HG02623 (cell line): ENCODE measurements at regions not wholly inside any gene's neighbourhood (a gene's known extent, or its start where the extent isn't known, plus 50 kb on each side); places are given as distances from the start of the nearest gene placed in this dataset.
"Not testable (repeated sequence)": the region's sequence is repeated elsewhere in the genome, so short reads cannot be mapped to it uniquely, and the experiment has no call there.

Experiments
- ATAC-seq: cut with Tn5 transposase; IDR thresholded peaks from one replicate; pipeline ENCODE4 v1.9.1; 2021; ENCODE audit warnings: moderate library complexity; ENCODE audit not compliant: unreplicated experiment

DNA sequence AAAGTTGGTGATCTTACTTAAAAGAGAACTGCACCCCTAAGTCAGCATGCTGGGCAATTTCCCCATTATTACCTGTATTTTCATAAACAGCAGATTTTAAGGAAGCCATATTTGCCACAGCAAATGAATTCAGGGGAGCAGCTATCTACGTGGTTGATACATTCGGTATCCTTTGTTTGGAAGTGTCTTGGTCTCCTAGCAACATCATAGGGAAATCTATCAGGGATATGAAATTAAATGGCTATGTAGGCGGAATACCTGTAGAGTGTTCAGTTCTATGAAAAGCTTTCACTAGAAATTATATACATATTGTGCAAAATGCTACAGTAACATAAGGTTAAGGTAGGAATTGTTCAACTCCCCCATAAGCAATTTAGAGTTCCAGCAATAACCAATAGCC lies 157.2 kb upstream of the EMCN start:
- ATAC-seq: no peak

DNA sequence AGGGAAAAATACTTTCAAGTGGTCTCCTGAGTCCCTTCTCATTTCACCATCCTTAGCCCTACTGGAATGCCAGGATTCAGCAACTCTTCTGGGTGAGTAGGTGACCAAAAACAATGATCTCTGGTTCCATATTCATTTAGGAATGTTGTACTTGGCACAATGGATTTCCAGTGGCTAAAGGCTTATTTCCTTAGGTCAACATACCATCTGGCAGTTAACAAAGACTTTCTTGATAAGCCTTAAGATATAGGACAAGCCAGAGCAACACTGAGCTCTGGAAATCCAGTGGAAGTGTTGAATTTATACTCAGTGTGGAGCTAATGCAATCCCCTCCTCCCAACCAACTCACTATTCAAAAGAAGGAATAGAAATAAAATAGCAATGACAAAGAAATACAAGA lies 139.4 kb upstream of the EMCN start:
- no peak for ATAC-seq

DNA sequence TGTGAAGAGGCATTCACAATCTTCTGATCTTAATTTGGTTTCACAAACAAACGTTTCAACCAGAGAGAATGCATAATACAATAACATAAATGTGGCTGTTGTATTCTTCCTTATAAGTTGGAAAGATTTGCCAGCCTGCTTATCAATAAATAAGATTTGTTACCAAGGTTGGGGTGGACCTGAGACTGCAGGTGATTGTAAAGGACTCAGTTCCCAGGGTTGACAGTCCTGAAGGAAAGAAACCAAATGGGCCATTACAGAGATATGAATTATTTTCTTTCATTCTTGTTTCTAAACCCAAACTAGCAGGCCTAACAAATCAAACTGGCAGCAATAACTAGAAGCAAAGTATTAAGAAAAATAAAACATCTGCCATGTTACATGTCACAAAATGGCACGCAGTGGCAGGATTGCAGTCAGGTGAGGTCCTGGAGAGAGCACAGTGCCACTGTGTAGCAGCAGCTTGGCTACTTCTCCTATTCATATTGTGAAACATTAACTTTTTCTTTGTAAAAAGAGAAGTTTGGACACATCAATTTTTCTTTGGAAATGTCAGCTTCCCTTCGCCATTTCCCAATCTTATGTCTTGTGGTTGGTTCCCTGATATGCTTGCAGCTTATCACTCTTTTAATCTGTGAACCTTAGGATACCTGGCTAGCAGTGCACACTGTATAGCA lies 133.8 kb upstream of the EMCN start:
- ATAC-seq: no peak

DNA sequence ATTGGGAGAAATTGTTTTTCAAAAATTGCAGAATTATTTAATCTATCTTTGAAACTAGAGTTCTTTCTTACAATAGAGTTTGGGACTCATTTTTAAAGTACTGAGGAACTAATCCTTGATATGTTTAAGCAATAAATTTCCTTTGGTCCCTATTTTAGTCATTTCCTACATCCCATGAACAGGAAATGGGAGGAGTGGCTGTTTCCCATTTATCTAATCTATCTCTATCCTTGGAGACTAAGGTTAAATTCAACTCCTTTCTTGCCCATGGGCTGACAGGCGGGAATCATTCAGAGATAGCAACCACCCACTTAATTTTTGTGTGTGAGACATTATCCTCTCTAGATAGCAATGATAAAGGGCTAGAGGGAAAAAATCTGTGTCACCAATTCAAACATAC lies 131.6 kb upstream of the EMCN start:
- ATAC-seq: no peak

DNA sequence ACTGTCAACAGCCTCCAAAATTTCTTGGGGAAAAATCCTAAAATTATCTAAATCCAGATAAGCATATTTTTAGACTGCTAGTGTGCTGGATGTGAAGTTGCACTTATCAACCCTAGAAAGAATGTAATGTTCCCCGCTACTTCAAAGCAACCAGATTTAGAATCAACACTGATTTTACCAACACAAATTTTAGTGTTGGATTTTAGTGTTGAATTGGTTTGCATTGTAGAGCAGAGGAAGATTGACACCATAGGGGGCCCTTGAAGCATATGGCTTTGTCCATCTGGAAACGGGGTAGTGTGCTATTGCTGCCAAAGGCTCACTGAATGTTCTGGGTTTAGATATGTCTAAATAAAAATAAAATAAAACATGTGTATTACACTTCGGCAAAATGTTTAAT lies 126.3 kb upstream of the EMCN start:
- ATAC-seq: no peak

DNA sequence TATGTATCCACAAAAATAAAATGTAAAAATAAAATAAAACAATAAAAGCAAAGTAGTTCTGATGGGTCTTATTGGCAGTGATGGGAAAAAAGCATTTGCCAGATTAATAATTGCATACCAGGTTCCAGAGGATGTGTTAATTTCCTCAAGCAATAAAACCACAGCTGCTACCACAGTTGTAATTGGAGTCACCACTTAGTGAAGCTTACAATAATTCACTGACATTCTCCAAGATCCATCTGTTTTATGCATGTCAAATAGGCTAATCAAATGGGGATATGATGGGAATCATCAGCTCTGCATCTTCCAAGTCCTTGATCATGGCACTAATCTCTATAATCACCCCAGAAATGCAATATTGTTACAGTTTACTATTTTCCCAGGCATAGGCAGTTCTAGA lies 123.5 kb upstream of the EMCN start:
- no peak for ATAC-seq

DNA sequence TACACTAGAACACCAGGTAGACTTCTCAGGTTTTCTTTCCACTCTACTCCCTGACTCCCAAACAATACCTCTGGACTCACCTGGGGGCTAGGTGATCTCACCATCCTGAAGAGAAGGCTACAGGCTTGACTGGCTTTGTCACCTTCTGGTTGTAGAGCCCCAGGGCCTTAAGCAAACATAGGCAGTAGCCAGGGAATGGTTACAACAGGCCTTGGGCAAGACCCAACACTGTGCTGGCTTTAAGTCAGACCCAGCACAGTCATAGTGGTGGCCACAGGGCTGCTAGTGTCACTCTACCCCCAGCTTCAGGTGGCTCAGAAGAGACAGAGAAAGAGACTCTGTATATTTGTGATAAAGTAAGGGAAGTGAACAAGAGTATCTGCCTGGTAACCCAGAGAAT lies 118.1 kb upstream of the EMCN start:
- ATAC-seq: no peak

DNA sequence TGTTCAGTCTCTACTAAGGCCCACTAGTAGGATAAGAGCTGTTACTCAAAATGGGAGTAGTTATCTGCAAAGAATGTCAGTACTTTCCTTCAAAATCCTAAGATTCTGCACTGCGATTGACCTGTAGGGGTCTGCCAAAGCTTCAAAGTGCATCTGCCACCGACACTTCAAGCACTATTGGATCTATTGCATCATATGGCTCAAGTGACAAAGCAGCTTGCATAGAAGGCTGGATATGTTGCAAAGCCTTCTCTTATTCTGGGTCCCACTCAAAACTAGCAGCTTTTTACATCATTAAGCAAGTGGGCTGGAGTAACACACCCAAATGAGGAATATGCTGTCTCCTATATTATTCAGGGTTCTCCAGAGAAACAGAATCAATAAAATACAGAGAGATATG lies 115.4 kb upstream of the EMCN start:
- no peak for ATAC-seq

DNA sequence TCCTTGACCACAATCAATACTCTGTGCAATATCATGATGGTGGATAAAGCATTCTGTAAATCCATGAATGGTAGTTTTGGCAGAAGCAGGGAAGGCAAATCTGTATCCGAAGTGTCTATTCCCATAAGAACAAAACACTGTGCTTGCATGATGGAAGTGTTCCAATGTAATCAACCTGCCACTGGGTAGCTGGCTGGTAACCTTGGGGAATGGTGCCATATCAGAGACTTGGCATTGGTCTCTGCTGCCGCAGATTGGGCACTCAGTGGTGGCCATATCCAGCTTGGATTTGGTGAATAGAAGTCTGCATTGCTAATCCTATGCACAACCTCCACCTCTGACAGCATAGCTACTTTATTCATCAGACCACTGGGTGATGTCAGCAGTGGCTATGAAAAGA lies 114.3 kb upstream of the EMCN start:
- ATAC-seq: no peak

DNA sequence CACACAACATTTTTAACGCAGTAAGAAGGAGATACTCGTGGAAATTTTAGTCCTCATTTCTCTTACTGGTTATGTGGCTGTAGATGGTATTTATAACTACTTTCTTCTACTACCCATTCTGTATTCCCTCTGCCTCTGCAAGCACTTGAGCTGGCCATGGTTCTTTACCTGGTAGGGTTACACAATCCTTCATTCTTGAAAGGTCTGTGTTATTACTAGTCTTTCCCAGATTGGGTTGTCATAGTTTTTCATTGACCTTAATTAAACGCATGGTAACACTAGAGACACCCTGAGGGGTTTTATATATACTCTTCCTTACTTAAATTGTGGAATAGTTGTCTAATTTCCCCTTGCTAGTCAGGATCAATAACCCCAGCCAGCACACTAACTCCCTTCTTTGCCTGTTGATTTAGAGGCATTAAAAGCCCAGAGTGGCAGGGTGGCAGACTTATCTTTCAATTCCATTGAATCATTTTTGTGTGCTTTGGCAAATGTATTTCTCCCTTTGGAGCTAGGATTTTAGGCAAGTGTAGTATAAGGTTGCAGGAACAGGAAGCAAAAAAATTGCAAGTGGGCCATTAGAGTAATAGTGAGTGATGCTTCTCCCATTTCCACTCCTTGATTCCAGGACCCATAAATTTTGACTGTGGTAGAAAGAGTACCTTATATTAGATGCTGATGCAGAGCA lies 113.6 kb upstream of the EMCN start:
- no peak for ATAC-seq

DNA sequence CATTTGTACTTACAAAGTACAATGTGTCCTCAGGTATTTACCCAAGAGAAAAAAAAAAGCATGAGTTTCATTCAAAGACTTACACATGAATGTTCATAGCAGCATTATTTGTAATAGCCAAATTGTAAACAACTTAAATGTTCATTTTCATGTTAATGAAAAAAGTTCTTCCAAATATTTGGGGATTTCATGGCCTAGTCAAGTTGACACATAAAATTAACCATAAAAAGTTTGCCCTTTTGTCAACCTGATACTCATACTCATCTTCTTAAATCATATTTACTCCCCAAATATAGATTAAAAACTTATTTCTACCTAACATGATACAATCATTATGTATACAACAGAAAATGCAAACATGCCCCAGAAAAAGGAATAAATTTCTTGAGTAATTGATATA lies 112.5 kb upstream of the EMCN start:
- no peak for ATAC-seq

DNA sequence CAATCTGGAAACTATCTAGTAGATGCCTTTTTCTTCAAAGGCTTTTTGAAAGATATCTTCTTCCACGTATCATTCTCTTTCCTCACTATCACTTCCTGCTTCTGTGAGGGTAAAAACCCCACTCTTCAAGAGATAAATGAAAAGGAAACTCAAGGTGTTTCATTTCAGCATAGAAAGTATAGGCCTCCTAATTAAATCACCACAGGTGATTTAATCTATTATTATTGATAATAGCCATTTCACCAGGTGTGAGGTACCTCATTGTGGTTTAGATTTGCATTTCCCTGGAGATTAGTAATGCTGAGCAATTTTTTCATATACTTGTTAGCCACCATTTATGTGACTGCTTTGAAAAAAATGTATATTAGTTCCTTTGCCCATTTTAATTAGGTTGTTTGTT lies 92.0 kb upstream of the EMCN start:
- ATAC-seq: no peak

DNA sequence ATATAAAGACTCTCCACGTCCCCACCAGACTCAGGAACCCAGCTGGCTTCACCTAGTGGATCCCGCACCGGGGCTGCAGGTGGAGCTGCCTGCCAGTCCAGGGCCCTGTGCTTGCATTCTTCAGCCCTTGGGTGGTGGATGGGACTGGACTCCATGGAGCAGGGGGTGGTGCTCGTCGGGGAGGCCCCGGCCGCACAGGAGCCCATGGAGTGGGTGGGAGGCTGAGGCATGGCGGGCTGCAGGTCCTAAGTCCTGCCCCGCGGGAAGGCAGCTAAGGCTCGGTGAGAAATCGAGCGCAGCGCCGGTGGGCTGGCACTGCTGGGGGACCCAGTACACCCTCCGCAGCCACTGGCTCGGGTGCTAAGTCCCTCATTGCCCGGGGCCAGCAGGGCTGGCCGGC lies 90.8 kb upstream of the EMCN start:
- not testable (repeated sequence) for ATAC-seq

DNA sequence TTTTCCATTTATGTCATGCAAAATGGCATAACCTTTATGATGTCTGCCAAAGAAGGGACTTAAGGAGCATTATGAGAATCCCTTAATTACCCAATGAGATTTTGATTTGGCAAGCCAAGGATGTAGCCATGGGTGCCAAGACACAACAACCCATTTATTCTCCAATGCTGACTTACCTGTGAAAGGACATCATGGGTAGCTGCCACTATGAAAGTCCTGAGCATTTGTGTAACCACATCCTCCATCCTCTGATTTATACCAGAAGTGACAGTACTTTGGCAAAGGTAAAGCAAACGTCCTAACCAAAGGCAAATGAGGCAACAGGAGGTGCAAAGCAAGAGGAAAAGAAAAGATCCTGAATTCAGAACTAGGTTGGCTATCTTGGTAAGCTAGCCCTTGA lies 87.3 kb upstream of the EMCN start:
- ATAC-seq: no peak

DNA sequence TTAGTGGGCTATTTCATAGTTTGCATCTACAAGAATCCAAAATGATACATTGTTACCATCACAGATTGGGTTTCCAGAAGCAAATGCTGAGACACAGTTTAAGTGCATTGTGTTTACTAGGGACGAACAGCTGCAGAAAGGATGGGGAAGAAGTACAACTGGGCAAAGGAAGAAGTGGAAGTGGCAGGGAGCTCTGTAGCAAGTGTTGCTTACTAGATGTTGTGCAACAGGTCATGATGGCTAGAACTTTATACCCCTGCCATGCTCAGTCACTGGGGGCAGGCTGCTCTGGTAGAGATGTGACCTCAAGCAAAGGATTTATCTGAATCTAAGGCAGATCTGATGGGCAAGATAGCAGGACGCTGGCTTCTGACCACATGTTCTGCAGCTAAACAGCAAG lies 76.1 kb upstream of the EMCN start:
- ATAC-seq: no peak

DNA sequence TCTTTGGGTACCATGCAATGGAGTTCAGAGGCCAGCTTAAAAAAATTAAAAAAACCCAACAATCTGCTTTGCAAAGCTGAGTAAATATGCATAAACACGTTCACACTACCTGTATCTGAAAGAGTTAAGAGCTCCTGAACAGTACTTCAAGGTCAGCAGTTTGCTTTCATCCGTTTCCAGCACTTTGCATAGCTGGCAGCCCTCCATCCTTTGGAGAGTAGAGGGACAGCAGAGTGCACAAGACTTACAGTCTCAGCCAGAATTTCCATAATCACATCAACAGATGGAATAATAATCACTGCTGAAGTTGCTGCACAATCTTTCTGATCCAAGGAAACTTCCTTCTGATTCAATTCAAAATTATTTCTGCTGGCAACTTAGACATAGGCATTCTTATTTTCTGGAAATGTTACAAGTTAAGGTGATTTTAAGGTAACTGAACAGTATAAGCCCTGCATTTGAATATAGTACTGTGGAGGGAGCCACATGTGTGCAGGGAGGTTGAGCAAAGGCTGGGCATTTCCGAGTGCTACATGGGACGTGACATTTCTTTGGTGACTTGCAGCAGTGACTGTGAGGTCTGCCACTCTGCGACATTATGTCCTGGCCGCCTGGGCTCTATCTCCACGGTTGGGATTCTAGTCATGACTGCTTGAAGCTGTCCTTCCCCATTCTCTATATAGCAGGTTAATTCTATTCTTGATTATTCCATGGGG lies 73.5 kb upstream of the EMCN start:
- ATAC-seq: no peak

DNA sequence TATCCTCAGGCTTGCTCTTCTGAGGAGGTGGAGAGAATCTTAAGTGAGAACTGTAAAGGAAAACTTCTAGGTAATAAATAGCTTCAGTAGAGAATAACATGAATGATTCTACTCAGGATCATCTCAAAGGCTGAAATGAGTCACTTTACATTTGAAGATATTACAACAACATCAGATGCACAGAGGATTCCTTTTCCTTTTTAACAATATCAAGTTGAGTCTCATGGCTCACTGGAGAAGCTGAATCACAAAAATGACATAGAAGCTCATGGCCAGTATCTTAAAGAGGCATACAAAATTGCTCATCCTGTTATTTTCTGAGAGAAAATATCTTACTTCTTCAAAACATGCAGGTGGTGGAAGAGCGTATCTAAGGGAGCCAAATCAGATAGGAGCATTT lies 72.5 kb upstream of the EMCN start:
- no peak for ATAC-seq

DNA sequence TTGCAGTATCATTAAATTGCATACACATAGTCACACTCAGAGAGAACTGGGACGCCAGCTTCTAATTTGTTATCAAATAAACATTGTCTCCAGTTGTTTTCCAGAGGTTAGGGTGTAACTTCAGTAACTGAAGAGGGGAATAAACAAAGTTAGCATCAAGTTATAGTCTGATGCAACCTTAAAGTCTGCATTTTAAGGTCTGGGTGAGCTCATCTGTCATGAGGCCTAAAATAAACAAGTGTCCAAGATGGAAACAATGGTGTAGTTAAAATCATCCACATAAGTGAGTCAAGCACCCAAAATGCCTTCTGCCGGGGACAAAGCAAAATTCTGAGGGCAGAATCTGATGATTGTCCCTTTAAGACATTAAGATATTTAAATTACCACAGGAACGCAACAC lies 70.3 kb upstream of the EMCN start:
- ATAC-seq: no peak

DNA sequence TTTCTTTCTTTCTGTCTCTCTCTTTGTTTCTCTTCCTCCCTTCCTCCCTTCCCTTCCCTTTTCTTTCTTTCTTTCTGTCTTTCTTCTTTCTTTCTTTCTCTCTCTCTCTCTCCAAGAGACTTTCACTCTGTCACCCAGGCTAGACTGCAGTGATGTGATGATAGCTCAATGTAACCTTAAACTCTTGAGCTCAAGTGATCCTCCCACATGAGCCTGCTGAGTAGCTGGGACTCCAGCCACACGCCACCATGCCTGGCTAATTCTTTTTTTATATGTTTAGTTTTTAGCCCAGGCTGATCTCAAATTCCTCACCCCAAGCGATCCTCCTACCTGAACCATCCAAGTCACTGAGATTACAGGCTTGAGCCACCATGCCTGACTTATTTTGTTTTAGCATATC lies 64.3 kb upstream of the EMCN start:
- no peak for ATAC-seq

DNA sequence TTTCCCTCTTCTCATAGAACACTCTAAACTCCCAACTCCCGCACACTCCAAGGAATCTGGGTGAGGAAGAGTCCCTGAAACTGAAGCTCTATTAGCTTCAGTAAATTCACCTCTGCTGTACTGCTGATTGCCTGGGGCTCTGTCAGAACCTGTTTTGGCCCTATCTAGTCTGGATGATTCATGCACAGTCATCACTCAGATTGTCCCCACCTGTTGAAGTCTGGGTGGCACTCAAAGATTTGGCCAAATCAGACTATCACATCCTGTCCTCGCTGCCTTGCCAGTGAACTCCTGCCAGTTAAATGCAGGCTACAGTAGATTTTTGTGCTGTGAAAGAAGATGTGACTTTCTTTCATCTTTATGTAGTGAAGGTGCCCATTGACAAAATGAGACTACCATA lies 63.5 kb upstream of the EMCN start:
- ATAC-seq: no peak

DNA sequence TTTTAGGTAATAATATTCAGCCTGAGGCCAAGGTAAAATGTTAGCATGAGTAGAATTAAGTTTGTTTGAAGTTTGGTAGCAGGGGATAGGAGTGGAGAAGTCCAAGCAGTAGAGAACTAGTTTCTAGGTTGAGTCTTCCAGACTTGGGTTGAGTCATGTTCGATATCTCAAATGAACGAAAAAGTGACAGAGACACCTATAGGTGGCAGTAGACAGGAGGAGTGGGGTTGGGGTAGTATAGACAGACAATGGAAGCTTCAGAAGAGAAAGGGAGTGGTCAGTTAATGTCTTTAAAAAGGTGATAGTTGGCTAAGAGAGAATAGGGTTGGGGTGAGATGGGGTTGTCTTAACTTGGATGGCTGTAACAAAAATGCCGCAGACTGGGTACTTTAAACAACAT lies 58.7 kb upstream of the EMCN start:
- ATAC-seq: no peak

DNA sequence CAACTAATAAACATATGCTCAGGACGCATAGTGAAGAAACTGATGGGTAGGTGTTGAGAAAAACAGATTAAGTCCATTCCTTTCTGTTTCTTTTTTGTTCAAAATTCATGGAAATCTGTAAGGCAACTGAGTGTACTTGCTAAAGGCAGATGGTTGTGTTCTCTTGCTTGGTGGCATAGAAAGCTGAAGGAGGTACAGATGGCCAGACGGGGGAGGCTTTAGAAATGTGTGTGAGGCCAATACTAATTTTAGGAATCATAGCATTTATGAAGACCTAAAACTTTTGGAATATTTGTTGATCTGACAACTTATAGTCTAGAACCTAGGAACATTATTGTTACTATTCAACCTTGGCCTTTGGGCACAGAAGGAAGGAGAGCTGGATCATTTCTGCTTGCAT lies 56.8 kb upstream of the EMCN start:
- no peak for ATAC-seq
